ENCODE measurements at regions not wholly inside any gene's neighbourhood (a gene's known extent, or its start where the extent isn't known, plus 50 kb on each side); places are given as distances from the start of the nearest gene placed in this dataset.

DNA sequence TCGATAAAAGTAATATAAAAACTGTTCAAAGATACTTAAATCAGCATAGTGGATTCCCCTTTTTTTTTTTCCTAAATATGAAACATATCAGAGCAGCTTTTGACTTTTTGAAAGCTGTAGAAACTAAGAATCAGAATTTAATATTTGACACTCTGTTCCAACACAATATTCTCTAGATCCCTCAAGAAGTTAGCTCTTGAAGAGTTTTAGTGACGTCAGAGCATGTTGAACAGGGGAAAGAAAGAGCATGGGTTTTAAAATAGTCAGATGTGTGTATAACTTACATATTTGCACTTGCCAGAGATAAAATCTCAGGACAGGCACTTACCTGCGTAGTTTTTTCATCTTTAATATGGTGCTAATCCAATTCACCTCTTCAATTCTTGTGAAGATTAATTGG, 75.2 kb upstream of the FBXL7 start:
- no peak overlapping the region for H3K4me2 ChIP-seq (ENCODE audit: insufficient read depth, low read length)
- no peak for FAIRE-seq
- no TSS peak for BruUV-seq (replicated peaks)
- no peaks in the 10 kb centered on the region for H3K27me3 ChIP-seq (ENCODE audit: control insufficient read depth in 2 of 2, insufficient read depth in 2 of 2, low read length in 2 of 2)
- ATAC-seq: no peak
- intact Hi-C loops (cut with micrococcal nuclease): no loop called here
- no peak overlapping the region for H3K9ac ChIP-seq (ENCODE audit: insufficient read depth in 1 of 2, low read depth in 2 of 2, low read length in 2 of 2)
- no peak overlapping the region for H3K27ac ChIP-seq (ENCODE audit: extremely low read depth, low read depth, low read length)
- 0% methylated on average over 3 of the region's 3 CpGs for whole genome bisulfite sequencing (ENCODE audit: insufficient coverage, low coverage, missing lambda C conversion rate)
- H3K9me3 ChIP-seq (replicated peaks; ENCODE audit: control insufficient read depth, insufficient read depth, low read depth, low read length): no peaks in the 10 kb centered on the region
- H3K79me2 ChIP-seq (ENCODE audit: control insufficient read depth, insufficient read depth, low read length): no peaks in the 10 kb centered on the region
- DNase-seq (ENCODE audit: extremely low read depth in 1 of 4, low spot score in 3 of 4): no peak
- H4K20me1 ChIP-seq (replicated peaks; ENCODE audit: control insufficient read depth, insufficient read depth, low read length): no peaks in the 10 kb centered on the region
- H3K4me3 ChIP-seq: no peak overlapping the region
- no peak overlapping the region for H2AFZ ChIP-seq (ENCODE audit: low read depth, low read length)
- POLR2A ChIA-PET: no interaction called here
- in situ Hi-C loops (cut with MboI): no loop called here
- no peaks in the 10 kb centered on the region for H3K9me1 ChIP-seq (ENCODE audit: control insufficient read depth, insufficient read depth, low read length)
- CTCF ChIA-PET (ENCODE audit: low intra/inter-chr PET ratio): no interaction called here
- no peaks in the 10 kb centered on the region for H3K36me3 ChIP-seq (ENCODE audit: control insufficient read depth, insufficient read depth, low read length)
- H3K4me1 ChIP-seq (replicated peaks in 1 of 2; ENCODE audit: control insufficient read depth in 2 of 2, insufficient read depth in 2 of 2, low read length in 2 of 2): no peaks in the 10 kb centered on the region
- no peak for TF ChIP-seq ZNF217 (CRISPR knock-in tag; IDR thresholded peaks at IDR 0.05)
- TF ChIP-seq HDAC1 (IDR thresholded peaks at IDR 0.05): no peak
- TF ChIP-seq, protein P1, sequence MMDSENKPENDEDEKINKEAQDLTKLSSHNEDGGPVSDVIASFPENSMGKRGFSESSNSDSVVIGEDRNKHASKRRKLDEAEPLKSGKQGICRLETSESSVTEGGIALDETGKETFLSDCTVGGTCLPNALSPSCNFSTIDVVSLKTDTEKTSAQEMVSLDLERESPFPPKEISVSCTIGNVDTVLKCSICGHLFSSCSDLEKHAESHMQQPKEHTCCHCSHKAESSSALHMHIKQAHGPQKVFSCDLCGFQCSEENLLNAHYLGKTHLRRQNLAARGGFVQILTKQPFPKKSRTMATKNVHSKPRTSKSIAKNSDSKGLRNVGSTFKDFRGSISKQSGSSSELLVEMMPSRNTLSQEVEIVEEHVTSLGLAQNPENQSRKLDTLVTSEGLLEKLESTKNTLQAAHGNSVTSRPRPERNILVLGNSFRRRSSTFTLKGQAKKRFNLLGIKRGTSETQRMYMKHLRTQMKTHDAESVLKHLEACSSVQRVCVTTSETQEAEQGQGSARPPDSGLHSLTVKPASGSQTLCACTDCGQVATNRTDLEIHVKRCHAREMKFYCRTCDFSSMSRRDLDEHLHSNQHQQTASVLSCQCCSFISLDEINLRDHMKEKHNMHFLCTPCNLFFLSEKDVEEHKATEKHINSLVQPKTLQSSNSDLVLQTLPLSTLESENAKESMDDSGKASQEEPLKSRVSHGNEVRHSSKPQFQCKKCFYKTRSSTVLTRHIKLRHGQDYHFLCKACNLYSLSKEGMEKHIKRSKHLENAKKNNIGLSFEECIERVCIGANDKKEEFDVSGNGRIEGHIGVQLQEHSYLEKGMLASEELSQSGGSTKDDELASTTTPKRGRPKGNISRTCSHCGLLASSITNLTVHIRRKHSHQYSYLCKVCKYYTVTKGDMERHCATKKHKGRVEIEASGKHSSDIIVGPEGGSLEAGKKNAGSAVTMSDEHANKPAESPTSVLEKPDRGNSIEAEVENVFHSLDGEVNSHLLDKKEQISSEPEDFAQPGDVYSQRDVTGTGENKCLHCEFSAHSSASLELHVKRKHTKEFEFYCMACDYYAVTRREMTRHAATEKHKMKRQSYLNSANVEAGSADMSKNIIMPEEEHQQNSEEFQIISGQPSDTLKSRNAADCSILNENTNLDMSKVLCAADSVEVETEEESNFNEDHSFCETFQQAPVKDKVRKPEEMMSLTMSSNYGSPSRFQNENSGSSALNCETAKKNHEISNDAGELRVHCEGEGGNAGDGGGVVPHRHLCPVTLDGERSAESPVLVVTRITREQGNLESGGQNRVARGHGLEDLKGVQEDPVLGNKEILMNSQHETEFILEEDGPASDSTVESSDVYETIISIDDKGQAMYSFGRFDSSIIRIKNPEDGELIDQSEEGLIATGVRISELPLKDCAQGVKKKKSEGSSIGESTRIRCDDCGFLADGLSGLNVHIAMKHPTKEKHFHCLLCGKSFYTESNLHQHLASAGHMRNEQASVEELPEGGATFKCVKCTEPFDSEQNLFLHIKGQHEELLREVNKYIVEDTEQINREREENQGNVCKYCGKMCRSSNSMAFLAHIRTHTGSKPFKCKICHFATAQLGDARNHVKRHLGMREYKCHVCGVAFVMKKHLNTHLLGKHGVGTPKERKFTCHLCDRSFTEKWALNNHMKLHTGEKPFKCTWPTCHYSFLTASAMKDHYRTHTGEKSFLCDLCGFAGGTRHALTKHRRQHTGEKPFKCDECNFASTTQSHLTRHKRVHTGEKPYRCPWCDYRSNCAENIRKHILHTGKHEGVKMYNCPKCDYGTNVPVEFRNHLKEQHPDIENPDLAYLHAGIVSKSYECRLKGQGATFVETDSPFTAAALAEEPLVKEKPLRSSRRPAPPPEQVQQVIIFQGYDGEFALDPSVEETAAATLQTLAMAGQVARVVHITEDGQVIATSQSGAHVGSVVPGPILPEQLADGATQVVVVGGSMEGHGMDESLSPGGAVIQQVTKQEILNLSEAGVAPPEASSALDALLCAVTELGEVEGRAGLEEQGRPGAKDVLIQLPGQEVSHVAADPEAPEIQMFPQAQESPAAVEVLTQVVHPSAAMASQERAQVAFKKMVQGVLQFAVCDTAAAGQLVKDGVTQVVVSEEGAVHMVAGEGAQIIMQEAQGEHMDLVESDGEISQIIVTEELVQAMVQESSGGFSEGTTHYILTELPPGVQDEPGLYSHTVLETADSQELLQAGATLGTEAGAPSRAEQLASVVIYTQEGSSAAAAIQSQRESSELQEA (IDR thresholded peaks at IDR 0.05; ENCODE audit: low read depth): no peak
- no peak for TF ChIP-seq RFX7 (CRISPR knock-in tag; IDR thresholded peaks at IDR 0.05)
- TF ChIP-seq, protein P2, sequence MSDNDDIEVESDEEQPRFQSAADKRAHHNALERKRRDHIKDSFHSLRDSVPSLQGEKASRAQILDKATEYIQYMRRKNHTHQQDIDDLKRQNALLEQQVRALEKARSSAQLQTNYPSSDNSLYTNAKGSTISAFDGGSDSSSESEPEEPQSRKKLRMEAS (CRISPR knock-in tag; IDR thresholded peaks at IDR 0.05): no peak
- TF ChIP-seq DDX20 (tag; IDR thresholded peaks at IDR 0.05; ENCODE audit: low read depth): no peak
- TF ChIP-seq, protein P3, sequence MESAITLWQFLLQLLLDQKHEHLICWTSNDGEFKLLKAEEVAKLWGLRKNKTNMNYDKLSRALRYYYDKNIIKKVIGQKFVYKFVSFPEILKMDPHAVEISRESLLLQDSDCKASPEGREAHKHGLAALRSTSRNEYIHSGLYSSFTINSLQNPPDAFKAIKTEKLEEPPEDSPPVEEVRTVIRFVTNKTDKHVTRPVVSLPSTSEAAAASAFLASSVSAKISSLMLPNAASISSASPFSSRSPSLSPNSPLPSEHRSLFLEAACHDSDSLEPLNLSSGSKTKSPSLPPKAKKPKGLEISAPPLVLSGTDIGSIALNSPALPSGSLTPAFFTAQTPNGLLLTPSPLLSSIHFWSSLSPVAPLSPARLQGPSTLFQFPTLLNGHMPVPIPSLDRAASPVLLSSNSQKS (CRISPR knock-in tag; IDR thresholded peaks at IDR 0.05): no peak
- TF ChIP-seq, protein P4, sequence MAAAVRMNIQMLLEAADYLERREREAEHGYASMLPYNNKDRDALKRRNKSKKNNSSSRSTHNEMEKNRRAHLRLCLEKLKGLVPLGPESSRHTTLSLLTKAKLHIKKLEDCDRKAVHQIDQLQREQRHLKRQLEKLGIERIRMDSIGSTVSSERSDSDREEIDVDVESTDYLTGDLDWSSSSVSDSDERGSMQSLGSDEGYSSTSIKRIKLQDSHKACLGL (CRISPR knock-in tag; IDR thresholded peaks at IDR 0.05; ENCODE audit: borderline replicate concordance, poor library complexity, severe bottlenecking): no peak
- no peak for TF ChIP-seq CHD4 (IDR thresholded peaks at IDR 0.05; ENCODE audit: insufficient read depth, insufficient replicate concordance, low read depth, low read length, poor library complexity, severe bottlenecking)
- no peak for TF ChIP-seq FOXA1 (IDR thresholded peaks at IDR 0.05; ENCODE audit: borderline replicate concordance)
- TF ChIP-seq CCNT2 (IDR thresholded peaks at IDR 0.05; ENCODE audit: borderline replicate concordance, extremely low read depth, insufficient read length, low read depth, low read length): no peak

All from K562 (cell line).